Aorta (tissue), 5 donors: ENCODE measurements at regions not wholly inside any gene's neighbourhood (a gene's known extent, or its start where the extent isn't known, plus 50 kb on each side); places are given as distances from the start of the nearest gene placed in this dataset.

Experiments
- ATAC-seq: fragments of 200-7000 bp; cut with Tn5 transposase; one replicate; pipeline ENCODE4 v1.9.1; 2022; ENCODE audit warnings: moderate library complexity; ENCODE audit not compliant: low FRiP score
- DNase-seq, 2 donors: peaks; one replicate each; pipeline ENCODE4 v3.0.0-alpha.2; 2020
- H3K27ac ChIP-seq, 2 donors: one replicate each; pipeline ENCODE4 v1.5.1; 2013; ENCODE audit warnings: low read length in 2 of 2, mild to moderate bottlenecking in 2 of 2, moderate library complexity in 2 of 2, control low read depth in 1 of 2, inconsistent platforms in 1 of 2, low read depth in 1 of 2
- H3K27me3 ChIP-seq, 2 donors: one replicate each; pipeline ENCODE4 v1.6.1; 2013; ENCODE audit warnings: control low read depth in 1 of 2, low read length in 1 of 2, mild to moderate bottlenecking in 1 of 2, moderate library complexity in 1 of 2; ENCODE audit not compliant: insufficient read depth in 2 of 2, control insufficient read depth in 1 of 2
- H3K36me3 ChIP-seq, 2 donors: one replicate each; pipeline ENCODE4 v1.6.1; 2013; ENCODE audit warnings: control low read depth in 1 of 2, low read length in 1 of 2, mild to moderate bottlenecking in 1 of 2; ENCODE audit not compliant: insufficient read depth in 2 of 2, control insufficient read depth in 1 of 2
- H3K4me1 ChIP-seq, 2 donors: one replicate each; pipeline ENCODE4 v1.6.1; 2013; ENCODE audit warnings: low read length in 2 of 2, control low read depth in 1 of 2, mild to moderate bottlenecking in 1 of 2, moderate library complexity in 1 of 2; ENCODE audit not compliant: insufficient read depth in 2 of 2, control insufficient read depth in 1 of 2
- H3K4me3 ChIP-seq, 2 donors: one replicate each; pipeline ENCODE4 v1.5.1; 2013; ENCODE audit warnings: low read length in 2 of 2, control low read depth in 1 of 2, mild to moderate bottlenecking in 1 of 2
- H3K9me3 ChIP-seq: one replicate; pipeline ENCODE4 v1.6.1; 2013; ENCODE audit warnings: mild to moderate bottlenecking, low read length; ENCODE audit not compliant: control insufficient read depth
- WGBS, 2 donors: extraction: QIAGEN DNeasy Blood & Tissue Kit; methylation state at CpG; one replicate each; pipeline ENCODE4 v1.1.7; 2013; 5-methylcytosine and 5-hydroxymethylcytosine counted together
- intact Hi-C, 2 donors: fragments of 100-400 bp; cut with DNase I; formaldehyde crosslinking; loops; one replicate each; pipeline versions ENCODE4 v1.14.2 to v1.15.0; 2022
- donor health status: healthy with polysubstance abuse.
- donor health status: Bipolar disorder and iron deficiency.
- donor health status: DM: no; HTN: no; CAD: no.
- donor health status: DM: no; HTN: no; CAD: no.
- donor health status: DM: yes; HTN: yes; CAD: no.

DNA sequence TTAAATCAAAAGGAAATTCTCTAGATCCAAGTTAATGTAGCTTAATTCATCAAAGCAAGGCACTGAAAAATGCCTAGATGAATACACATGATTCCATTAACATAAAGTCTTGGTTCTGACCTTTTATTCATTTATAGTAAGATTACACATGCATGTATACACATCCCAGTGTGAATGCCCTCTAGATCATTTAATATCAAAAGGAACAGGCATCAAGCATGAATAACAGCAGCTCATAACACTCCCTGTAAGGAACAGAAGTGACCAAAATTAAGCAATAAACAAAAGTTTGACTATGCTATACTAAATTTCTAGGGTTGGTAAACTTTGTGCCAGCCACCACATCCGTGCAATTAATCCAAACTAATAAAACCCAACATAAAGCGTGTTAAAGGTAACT, 511.5 kb downstream of the SPIN4 start:
- no peaks in the 10 kb centered on the region for H3K36me3 ChIP-seq
- H3K27me3 ChIP-seq = no peaks in the 10 kb centered on the region
- DNase-seq (no peak), ATAC-seq (no peak)
- intact Hi-C loops = no loop called here
- peak overlapping the region in 1 of 2 donors; percentile 8 for H3K4me3 ChIP-seq
- WGBS, 2 donors = 44 to 56% methylated on average over 2 of the region's 2 CpGs
- H3K9me3 ChIP-seq = peaks cover 2% of the 10 kb centered on the region
- no peaks in the 10 kb centered on the region for H3K4me1 ChIP-seq
- H3K27ac ChIP-seq = no peak overlapping the region
